Upper lobe of right lung (tissue), 1 donor: ENCODE measurements at regions not wholly inside any gene's neighbourhood (a gene's known extent, or its start where the extent isn't known, plus 50 kb on each side); places are given as distances from the start of the nearest gene placed in this dataset.
"Not testable (repeated sequence)": the region's sequence is repeated elsewhere in the genome, so short reads cannot be mapped to it uniquely, and the experiment has no call there.

Source experiments
- ATAC-seq: fragments of 200-7000 bp; cut with Tn5 transposase; one replicate; pipeline ENCODE4 v1.9.1; 2020; ENCODE audit warnings: mild to moderate bottlenecking, moderate library complexity
- DNase-seq: peaks from one replicate; pipeline ENCODE4 v3.0.0-alpha.2; 2020
- H3K27ac ChIP-seq: fragments of 200-600 bp; one replicate; pipeline ENCODE4 v1.8.0; 2022
- H3K27me3 ChIP-seq: fragments of 200-600 bp; one replicate; pipeline ENCODE4 v1.8.0; 2022; ENCODE audit warnings: mild to moderate bottlenecking
- H3K36me3 ChIP-seq: fragments of 200-600 bp; one replicate; pipeline ENCODE4 v1.8.0; 2022
- H3K4me1 ChIP-seq: fragments of 200-600 bp; one replicate; pipeline ENCODE4 v1.8.0; 2022
- H3K4me3 ChIP-seq: fragments of 200-600 bp; one replicate; pipeline ENCODE4 v1.8.0; 2022; ENCODE audit warnings: mild to moderate bottlenecking
- H3K9me3 ChIP-seq: fragments of 200-600 bp; one replicate; pipeline ENCODE4 v1.8.0; 2022
- CTCF ChIP-seq: fragments of 200-600 bp; IDR thresholded peaks from one replicate; pipeline ENCODE4 v1.8.0; 2022; ENCODE audit warnings: antibody characterized with exemption
- intact Hi-C: fragments of 100-400 bp; cut with DNase I; formaldehyde crosslinking; loops from one replicate; pipeline ENCODE4 v1.11.0; 2022
- donor health status: DM: no; HTN: yes; CAD: no; lungs with severe emphysema.

DNA sequence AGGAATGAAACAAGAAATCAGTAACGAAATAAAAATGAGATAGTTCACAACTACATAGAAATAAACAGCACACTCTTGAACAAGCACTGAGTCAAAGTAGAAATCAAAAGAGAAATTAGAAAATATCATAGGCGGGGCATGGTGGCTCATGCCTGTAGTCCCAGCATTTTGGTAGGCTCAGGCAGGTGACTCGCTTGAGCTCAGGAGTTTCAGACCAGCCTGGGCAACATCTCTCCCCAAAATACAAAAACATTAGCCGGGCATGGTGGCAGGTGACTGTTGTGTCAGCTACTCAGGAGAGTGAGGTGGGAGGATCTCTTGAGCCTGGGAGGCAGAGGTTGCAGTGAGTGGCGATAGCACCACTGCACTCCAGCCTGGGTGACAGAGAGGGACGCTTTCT lies 714.4 kb downstream of the GLUD2 start:
- intact Hi-C loops = no loop called here
- Histone ChIP-seq H3K27ac (no peak overlapping the region), H3K4me1 (no peaks in the 10 kb centered on the region)

GRCh38 chrX:121763671-121764070 lies 716.3 kb downstream of the GLUD2 start:
- no peaks in the 10 kb centered on the region for H3K36me3 ChIP-seq
- ATAC-seq = no peak
- H3K27me3 ChIP-seq = no peaks in the 10 kb centered on the region
- no peak for DNase-seq
- no peaks in the 10 kb centered on the region for H3K9me3 ChIP-seq
- H3K27ac ChIP-seq = no peak overlapping the region
- TF ChIP-seq CTCF = no peak
- intact Hi-C loops = no loop called here
- H3K4me3 ChIP-seq = no peak overlapping the region
- H3K4me1 ChIP-seq = no peaks in the 10 kb centered on the region

More for the DNA sequence above, 714.4 kb downstream of the GLUD2 start:
- TF ChIP-seq CTCF = no peak
- Histone ChIP-seq H3K36me3 (no peaks in the 10 kb centered on the region), H3K4me3 (no peak overlapping the region), H3K9me3 (no peaks in the 10 kb centered on the region), H3K27me3 (no peaks in the 10 kb centered on the region)
- ATAC-seq (no peak), DNase-seq (no peak)

DNA sequence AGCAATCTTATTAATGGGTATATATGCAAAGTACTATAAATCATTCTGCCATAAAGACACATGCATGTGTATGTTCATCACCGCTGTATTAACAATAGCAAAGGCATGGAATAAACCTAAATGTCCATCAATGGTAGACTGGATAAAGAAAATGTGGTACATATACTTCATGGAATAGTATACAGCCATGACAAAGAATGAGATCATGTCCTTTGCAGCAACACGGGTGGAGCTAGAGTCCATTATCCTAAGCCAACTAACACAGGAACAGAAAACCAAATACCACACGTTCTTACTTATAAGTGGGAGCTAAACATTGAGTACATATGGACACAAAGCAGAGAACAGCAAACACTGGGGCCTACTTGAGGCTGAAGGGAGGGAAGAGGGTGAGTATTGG lies 720.8 kb downstream of the GLUD2 start:
- H3K4me1 ChIP-seq, intact Hi-C loops, H3K4me3 ChIP-seq, H3K27me3 ChIP-seq, H3K9me3 ChIP-seq, H3K36me3 ChIP-seq, H3K27ac ChIP-seq, ATAC-seq, DNase-seq: not testable (repeated sequence)

DNA sequence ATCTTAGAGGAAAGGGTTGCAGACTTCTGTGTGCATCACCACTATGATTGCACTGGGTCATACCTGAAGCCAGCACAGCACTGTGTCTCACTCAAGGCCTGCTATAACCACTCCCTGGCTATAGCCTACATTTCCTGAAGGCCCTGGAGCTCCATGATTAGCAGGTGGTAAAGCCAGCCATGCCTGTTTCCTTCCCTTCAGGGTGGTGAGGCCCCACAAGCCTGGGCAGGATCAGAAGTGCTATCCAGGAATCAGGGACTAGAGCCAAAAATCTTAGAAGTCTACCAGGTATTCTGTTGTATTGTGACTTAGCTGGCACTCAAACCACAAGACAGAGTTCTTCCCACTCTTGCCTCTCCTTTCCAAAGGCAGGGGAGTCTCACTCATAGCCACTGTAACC lies 734.6 kb downstream of the GLUD2 start:
- H3K9me3 ChIP-seq = no peaks in the 10 kb centered on the region
- no peak overlapping the region for H3K4me3 ChIP-seq
- DNase-seq (no peak), ATAC-seq (no peak)
- H3K36me3 ChIP-seq = no peaks in the 10 kb centered on the region
- no peaks in the 10 kb centered on the region for H3K27me3 ChIP-seq
- H3K27ac ChIP-seq = no peak overlapping the region
- intact Hi-C loops = no loop called here
- no peaks in the 10 kb centered on the region for H3K4me1 ChIP-seq
- TF ChIP-seq CTCF = no peak

DNA sequence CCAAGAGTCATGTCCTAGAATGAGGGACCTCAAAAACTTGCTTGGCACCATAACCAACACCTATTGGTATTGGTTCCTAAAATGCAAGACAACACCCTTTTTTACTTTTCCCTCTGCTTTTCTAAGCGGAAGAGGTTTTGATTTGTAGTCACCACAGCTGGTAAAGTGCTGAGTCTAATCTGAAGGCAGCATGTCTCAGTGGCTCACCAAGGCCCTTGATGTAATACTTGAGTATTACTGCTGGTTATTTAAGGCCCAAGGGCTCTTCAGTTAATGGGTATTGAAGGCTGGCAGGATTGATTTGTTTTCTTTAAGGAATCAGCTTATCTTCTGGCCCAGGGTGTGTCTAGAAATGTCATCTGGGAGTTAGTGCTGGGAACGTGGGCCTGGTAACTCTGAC lies 735.1 kb downstream of the GLUD2 start:
- Histone ChIP-seq H3K27ac (no peak overlapping the region), H3K27me3 (no peaks in the 10 kb centered on the region), H3K36me3 (no peaks in the 10 kb centered on the region), H3K9me3 (no peaks in the 10 kb centered on the region), H3K4me3 (no peak overlapping the region), H3K4me1 (no peaks in the 10 kb centered on the region)
- peak; percentile 26 for ATAC-seq
- DNase-seq = no peak
- intact Hi-C loops = no loop called here
- TF ChIP-seq CTCF = no peak

DNA sequence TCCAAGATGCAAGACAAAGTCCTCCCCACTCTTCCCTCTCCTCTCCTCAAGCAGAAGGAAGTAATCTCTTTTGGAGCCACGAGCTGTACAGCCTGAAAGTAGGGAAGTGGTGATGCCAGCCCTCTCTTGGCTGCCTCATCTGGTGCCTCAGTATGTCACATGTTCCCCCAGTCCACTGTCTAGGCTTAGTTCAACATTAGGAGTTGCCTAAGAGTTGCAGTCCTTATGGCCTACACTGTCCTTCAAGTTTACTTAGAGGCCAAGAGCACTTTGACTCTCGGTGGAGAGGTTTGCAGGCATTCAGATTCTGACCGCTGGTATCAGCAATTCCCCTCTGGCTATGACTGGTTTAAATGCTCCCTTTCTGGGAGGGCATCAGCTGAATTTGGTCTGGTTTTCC lies 735.6 kb downstream of the GLUD2 start:
- H3K9me3 ChIP-seq = no peaks in the 10 kb centered on the region
- intact Hi-C loops = no loop called here
- TF ChIP-seq CTCF = no peak

More for the DNA sequence above, 735.6 kb downstream of the GLUD2 start:
- Histone ChIP-seq H3K27ac (no peak overlapping the region), H3K36me3 (no peaks in the 10 kb centered on the region), H3K27me3 (no peaks in the 10 kb centered on the region), H3K4me1 (no peaks in the 10 kb centered on the region), H3K4me3 (no peak overlapping the region)
- ATAC-seq (peak; percentile 46), DNase-seq (no peak)
